ENCODE measurements at regions not wholly inside any gene's neighbourhood (a gene's known extent, or its start where the extent isn't known, plus 50 kb on each side); places are given as distances from the start of the nearest gene placed in this dataset.

- H3K4me3 ChIP-seq = no peak overlapping the region
- H3K79me2 ChIP-seq (ENCODE audit: control insufficient read depth, insufficient read depth, low read length) = no peaks in the 10 kb centered on the region
- ATAC-seq (no peak), FAIRE-seq (no peak), DNase-seq (ENCODE audit: low read depth, low spot score) (no peak)
- H3K27ac ChIP-seq (ENCODE audit: control insufficient read depth, insufficient read depth) = no peak overlapping the region
- ChIA-PET RAD21 (ENCODE audit: unreplicated experiment) (no interaction called here), CTCF (no interaction called here), SMC1A (ENCODE audit: uncharacterized antibody, unreplicated experiment) (no interaction called here), POLR2A (no interaction called here)
- WGBS (ENCODE audit: insufficient coverage, insufficient replicate concordance, low lambda C conversion rate, missing lambda C conversion rate) = 0% methylated on average over 2 of the region's 2 CpGs
- H3K9ac ChIP-seq (ENCODE audit: control insufficient read depth, insufficient read depth, low read length) = no peak overlapping the region
- in situ Hi-C loops (cut with MboI) (no loop called here), intact Hi-C loops (cut with micrococcal nuclease; ENCODE audit: unreplicated experiment) (no loop called here)
- no peaks in the 10 kb centered on the region for H3K4me1 ChIP-seq (ENCODE audit: control insufficient read depth, insufficient read depth, low read length)
- H3K9me3 ChIP-seq (replicated peaks; ENCODE audit: control insufficient read depth, insufficient read depth, low read length) = no peaks in the 10 kb centered on the region
- no peaks in the 10 kb centered on the region for H3K36me3 ChIP-seq (ENCODE audit: control insufficient read depth in 2 of 2, insufficient read depth in 2 of 2, low read length in 1 of 2)
- H3K27me3 ChIP-seq (replicated peaks in 1 of 2; ENCODE audit: control insufficient read depth in 2 of 2, insufficient read depth in 2 of 2, low read length in 1 of 2) = no peaks in the 10 kb centered on the region; a peak in 1 of 4 replicates
- no peak overlapping the region for H2AFZ ChIP-seq (ENCODE audit: control insufficient read depth, low read depth, low read length)
- no TSS peak for BruUV-seq (replicated peaks)
- H4K20me1 ChIP-seq (ENCODE audit: control insufficient read depth, insufficient read depth) = no peaks in the 10 kb centered on the region
- no peak overlapping the region for H3K4me2 ChIP-seq (ENCODE audit: control insufficient read depth, insufficient read depth)
- TF ChIP-seq E4F1 (IDR thresholded peaks at IDR 0.05; ENCODE audit: borderline replicate concordance, partially characterized antibody) (peak; percentile 41), FOS (IDR thresholded peaks at IDR 0.05; ENCODE audit: borderline replicate concordance, extremely low read depth, insufficient read length) (no peak)
Measured at GRCh38 chr2:234578389-234578788, 81.5 kb upstream of the ARL4C start.

- no peaks in the 10 kb centered on the region for H3K9me3 ChIP-seq (replicated peaks; ENCODE audit: control insufficient read depth, insufficient read depth, low read length)
- FAIRE-seq (no peak), ATAC-seq (no peak), DNase-seq (ENCODE audit: low read depth, low spot score) (no peak)
- no peak overlapping the region for H2AFZ ChIP-seq (ENCODE audit: control insufficient read depth, low read depth, low read length)
- TF ChIP-seq NFIC (IDR thresholded peaks at IDR 0.05; ENCODE audit: low read depth, low read length) (no peak), SUPT20H (IDR thresholded peaks at IDR 0.05; ENCODE audit: borderline replicate concordance, control insufficient read depth, low read depth, low read length) (no peak)
- H3K27me3 ChIP-seq (replicated peaks in 1 of 2; ENCODE audit: control insufficient read depth in 2 of 2, insufficient read depth in 2 of 2, low read length in 1 of 2) = no peaks in the 10 kb centered on the region; a peak in 1 of 4 replicates
- ChIA-PET POLR2A (no interaction called here), RAD21 (ENCODE audit: unreplicated experiment) (no interaction called here), SMC1A (ENCODE audit: uncharacterized antibody, unreplicated experiment) (no interaction called here), CTCF (interaction anchor here (1.4 kb wide), 1 partner anchor 32 kb away, joined by 4 read pairs; no protein-coding TSS in a partner anchor)
- H3K27ac ChIP-seq (ENCODE audit: control insufficient read depth, insufficient read depth) = no peak overlapping the region
- H3K36me3 ChIP-seq (ENCODE audit: control insufficient read depth in 2 of 2, insufficient read depth in 2 of 2, low read length in 1 of 2) = no peaks in the 10 kb centered on the region
- H3K79me2 ChIP-seq (ENCODE audit: control insufficient read depth, insufficient read depth, low read length) = no peaks in the 10 kb centered on the region
- in situ Hi-C loops (cut with MboI) (no loop called here), intact Hi-C loops (cut with micrococcal nuclease; ENCODE audit: unreplicated experiment) (no loop called here)
- no peak overlapping the region for H3K4me3 ChIP-seq
- H4K20me1 ChIP-seq (ENCODE audit: control insufficient read depth, insufficient read depth) = no peaks in the 10 kb centered on the region
- no peak overlapping the region for H3K9ac ChIP-seq (ENCODE audit: control insufficient read depth, insufficient read depth, low read length)
- no TSS peak for BruUV-seq (replicated peaks)
- H3K4me2 ChIP-seq (ENCODE audit: control insufficient read depth, insufficient read depth) = no peak overlapping the region
- 1% methylated on average over 5 of the region's 5 CpGs for WGBS (ENCODE audit: insufficient coverage, insufficient replicate concordance, low lambda C conversion rate, missing lambda C conversion rate)
- no peaks in the 10 kb centered on the region for H3K4me1 ChIP-seq (ENCODE audit: control insufficient read depth, insufficient read depth, low read length)
Measured at GRCh38 chr2:234577191-234577590, 80.3 kb upstream of the ARL4C start.
